Liver (tissue), 3 donors: ENCODE measurements at regions not wholly inside any gene's neighbourhood (a gene's known extent, or its start where the extent isn't known, plus 50 kb on each side); places are given as distances from the start of the nearest gene placed in this dataset.

ENCODE experiments used
- NR2F2 ChIP-seq: IDR thresholded peaks from 2 replicates; pipeline ENCODE4 v1.6.1; 2016; ENCODE audit warnings: antibody characterized with exemption
- TF ChIP-seq, protein P1 (sequence below): IDR thresholded peaks from 2 replicates; pipeline ENCODE4 v1.6.1; 2016; ENCODE audit warnings: antibody characterized with exemption, mild to moderate bottlenecking
- TF ChIP-seq, protein P2 (sequence below): fragments of 150-350 bp; IDR thresholded peaks from 2 replicates; pipeline ENCODE4 v1.5.1; 2017; ENCODE audit warnings: improper control_type of control experiment, low read depth, low read length; ENCODE audit not compliant: missing input control
- donor health status: healthy.
- donor health status: healthy.

DNA sequence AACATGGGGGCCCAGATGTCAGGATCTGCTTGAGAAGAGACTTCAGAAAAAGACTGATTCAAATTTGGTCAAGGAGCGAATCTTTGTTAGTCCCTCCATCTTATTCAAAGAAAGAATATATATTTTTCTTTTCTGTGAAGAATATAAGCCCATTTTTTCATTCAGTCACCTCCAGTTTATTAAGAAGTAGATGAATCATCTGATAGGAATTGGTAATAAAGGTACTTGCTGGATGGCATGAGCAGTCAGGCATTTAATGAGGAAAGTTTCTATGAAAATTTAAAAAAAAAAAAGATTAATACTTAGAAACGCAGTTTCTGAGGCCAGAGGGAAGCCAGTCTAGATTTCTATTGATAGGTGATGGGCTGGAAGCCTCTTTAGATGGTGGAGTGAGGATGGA lies 373.1 kb upstream of the SMC2 start:
- TF ChIP-seq, protein P1, sequence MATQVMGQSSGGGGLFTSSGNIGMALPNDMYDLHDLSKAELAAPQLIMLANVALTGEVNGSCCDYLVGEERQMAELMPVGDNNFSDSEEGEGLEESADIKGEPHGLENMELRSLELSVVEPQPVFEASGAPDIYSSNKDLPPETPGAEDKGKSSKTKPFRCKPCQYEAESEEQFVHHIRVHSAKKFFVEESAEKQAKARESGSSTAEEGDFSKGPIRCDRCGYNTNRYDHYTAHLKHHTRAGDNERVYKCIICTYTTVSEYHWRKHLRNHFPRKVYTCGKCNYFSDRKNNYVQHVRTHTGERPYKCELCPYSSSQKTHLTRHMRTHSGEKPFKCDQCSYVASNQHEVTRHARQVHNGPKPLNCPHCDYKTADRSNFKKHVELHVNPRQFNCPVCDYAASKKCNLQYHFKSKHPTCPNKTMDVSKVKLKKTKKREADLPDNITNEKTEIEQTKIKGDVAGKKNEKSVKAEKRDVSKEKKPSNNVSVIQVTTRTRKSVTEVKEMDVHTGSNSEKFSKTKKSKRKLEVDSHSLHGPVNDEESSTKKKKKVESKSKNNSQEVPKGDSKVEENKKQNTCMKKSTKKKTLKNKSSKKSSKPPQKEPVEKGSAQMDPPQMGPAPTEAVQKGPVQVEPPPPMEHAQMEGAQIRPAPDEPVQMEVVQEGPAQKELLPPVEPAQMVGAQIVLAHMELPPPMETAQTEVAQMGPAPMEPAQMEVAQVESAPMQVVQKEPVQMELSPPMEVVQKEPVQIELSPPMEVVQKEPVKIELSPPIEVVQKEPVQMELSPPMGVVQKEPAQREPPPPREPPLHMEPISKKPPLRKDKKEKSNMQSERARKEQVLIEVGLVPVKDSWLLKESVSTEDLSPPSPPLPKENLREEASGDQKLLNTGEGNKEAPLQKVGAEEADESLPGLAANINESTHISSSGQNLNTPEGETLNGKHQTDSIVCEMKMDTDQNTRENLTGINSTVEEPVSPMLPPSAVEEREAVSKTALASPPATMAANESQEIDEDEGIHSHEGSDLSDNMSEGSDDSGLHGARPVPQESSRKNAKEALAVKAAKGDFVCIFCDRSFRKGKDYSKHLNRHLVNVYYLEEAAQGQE, result no peak
- TF ChIP-seq NR2F2, result no peak
- TF ChIP-seq, protein P2, sequence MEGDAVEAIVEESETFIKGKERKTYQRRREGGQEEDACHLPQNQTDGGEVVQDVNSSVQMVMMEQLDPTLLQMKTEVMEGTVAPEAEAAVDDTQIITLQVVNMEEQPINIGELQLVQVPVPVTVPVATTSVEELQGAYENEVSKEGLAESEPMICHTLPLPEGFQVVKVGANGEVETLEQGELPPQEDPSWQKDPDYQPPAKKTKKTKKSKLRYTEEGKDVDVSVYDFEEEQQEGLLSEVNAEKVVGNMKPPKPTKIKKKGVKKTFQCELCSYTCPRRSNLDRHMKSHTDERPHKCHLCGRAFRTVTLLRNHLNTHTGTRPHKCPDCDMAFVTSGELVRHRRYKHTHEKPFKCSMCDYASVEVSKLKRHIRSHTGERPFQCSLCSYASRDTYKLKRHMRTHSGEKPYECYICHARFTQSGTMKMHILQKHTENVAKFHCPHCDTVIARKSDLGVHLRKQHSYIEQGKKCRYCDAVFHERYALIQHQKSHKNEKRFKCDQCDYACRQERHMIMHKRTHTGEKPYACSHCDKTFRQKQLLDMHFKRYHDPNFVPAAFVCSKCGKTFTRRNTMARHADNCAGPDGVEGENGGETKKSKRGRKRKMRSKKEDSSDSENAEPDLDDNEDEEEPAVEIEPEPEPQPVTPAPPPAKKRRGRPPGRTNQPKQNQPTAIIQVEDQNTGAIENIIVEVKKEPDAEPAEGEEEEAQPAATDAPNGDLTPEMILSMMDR, result no peak
